Astrocyte (in vitro differentiated cells and primary cell): ENCODE measurements at regions not wholly inside any gene's neighbourhood (a gene's known extent, or its start where the extent isn't known, plus 50 kb on each side); places are given as distances from the start of the nearest gene placed in this dataset.

ENCODE experiments used
- EZH2 ChIP-seq: IDR thresholded peaks from 2 replicates; pipeline ENCODE4 v1.6.1; 2012; ENCODE audit warnings: mild to moderate bottlenecking, low read length, inconsistent platforms; ENCODE audit not compliant: insufficient read depth
- TF ChIP-seq, protein P1 (sequence below): IDR thresholded peaks from 2 replicates; pipeline ENCODE4 v1.5.1; 2011; ENCODE audit warnings: low read depth, mild to moderate bottlenecking, inconsistent platforms, low read length, moderate library complexity; ENCODE audit not compliant: insufficient read depth

DNA sequence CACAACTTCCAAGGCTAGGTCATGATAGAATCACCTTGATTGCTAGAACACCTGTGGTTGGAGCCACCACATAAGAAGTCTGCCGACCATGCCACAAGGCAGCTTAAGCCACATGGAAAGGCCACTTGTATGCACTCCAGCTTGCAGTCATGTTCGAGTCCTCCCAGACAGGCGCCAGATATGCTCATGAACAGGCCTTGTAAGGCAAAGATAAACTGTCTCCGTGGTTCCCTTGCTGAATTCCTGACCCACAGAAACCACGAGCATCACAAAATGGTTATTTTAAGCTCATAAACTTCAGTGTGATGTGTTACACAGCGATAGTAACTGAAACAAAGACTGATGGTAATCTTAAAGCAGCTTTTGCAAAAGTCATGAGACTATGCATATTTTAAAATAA lies 188.4 kb upstream of the DAPK1 start:
- TF ChIP-seq EZH2, result no peak
- TF ChIP-seq, protein P1, sequence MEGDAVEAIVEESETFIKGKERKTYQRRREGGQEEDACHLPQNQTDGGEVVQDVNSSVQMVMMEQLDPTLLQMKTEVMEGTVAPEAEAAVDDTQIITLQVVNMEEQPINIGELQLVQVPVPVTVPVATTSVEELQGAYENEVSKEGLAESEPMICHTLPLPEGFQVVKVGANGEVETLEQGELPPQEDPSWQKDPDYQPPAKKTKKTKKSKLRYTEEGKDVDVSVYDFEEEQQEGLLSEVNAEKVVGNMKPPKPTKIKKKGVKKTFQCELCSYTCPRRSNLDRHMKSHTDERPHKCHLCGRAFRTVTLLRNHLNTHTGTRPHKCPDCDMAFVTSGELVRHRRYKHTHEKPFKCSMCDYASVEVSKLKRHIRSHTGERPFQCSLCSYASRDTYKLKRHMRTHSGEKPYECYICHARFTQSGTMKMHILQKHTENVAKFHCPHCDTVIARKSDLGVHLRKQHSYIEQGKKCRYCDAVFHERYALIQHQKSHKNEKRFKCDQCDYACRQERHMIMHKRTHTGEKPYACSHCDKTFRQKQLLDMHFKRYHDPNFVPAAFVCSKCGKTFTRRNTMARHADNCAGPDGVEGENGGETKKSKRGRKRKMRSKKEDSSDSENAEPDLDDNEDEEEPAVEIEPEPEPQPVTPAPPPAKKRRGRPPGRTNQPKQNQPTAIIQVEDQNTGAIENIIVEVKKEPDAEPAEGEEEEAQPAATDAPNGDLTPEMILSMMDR, result no peak
